Caki2 (cell line): ENCODE measurements at regions not wholly inside any gene's neighbourhood (a gene's known extent, or its start where the extent isn't known, plus 50 kb on each side); places are given as distances from the start of the nearest gene placed in this dataset.
A peak's percentile ranks its signal among the peaks of the same experiment; 100 is the strongest.
"Not testable (repeated sequence)": the region's sequence is repeated elsewhere in the genome, so short reads cannot be mapped to it uniquely, and the experiment has no call there.

Experiments used
- DNase-seq: peaks from one replicate; pipeline ENCODE4 v3.0.0-alpha.2; 2015; ENCODE audit warnings: low read depth
- in situ Hi-C: cut with HindIII; loops from 2 replicates; pipeline ENCODE4 v1.10.0; 2016; ENCODE audit warnings: low sequenced_read_pairs, low pct_unique_long_range_greater_than_20kb, mixed read lengths

DNA sequence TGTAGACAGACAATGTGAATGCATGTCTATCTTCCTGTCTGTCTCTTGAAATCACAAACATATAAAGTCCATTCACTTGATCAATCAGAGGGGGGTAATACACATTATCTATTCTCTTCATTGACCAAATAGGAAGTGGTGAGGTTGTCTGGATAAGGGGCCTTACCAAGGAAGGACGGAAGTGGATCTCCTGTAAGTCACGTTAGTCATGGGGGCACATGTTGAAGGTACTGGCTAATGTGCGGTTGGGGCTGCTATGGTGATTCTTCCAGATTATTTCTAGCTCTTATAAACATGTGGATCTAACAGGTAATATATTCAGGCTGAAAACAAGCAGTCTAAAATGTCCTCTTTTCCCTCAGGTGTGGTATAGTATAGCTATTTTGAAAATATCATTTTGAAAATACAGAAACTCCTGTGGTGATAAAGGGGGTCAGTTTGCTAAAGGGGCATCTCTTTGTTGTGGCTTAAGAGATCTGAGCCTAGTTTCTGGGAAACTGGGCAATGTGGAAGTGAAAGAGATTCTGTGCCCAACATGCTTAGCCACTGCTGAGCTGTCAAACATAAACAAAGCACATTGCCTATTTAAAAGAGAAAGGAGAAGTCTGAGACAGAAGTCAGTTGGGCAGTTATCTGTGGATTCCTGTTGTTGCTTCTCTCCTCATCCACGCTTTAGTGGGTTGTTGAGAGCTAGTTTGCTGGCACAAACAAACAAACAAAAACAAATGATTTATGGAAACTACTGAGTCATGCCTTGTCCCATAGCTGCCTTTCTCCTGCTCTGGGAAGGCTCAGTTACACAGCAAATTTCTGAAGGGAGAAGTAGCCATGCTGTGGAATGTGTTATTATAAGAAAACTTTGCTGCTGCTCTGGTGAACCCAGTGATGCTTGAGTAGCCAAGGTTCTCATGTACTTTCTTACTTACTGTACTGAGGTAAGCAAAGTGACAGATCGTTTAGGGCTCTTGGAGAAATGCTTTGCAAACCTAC lies 166.9 kb downstream of the HLX start:
- in situ Hi-C loops = no loop called here
- peak; percentile 85 for DNase-seq

DNA sequence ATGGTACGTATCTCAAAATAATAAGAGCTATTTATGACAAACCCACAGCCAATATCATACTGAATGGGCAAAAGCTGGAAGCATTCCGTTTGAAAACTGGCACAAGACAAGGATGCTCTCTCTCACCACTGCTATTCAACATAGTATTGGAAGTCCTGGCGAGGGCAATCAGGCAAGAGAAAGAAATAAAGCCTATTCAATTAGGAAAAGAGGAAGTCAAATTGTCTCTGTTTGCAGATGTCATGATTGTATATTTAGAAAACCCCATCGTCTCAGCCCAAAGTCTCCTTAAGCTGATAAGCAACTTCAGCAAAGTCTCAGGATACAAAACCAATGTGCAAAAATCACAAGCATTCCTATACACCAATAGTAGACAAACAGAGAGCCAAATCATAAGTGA lies 172.1 kb downstream of the HLX start:
- DNase-seq, in situ Hi-C loops: not testable (repeated sequence)

DNA sequence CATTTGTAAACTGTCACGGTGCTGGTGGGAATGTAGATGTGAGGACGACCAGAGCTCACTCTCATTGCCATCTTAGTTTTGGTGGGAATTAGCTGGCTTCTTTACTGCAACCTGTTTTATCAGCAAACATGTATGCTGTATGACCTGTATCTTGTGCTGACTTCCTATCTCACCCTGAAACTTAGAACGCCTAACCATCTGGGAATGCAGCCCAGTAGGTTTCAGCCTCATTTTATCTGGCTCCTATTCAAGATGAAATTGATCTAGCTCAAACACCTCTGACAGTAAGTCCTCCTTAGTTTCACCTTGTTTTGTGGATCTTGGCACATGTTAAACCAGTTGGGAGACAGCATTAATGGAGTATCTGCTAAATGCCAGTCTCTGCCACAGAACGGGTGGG lies 174.6 kb downstream of the HLX start:
- in situ Hi-C loops = no loop called here
- DNase-seq = no peak

DNA sequence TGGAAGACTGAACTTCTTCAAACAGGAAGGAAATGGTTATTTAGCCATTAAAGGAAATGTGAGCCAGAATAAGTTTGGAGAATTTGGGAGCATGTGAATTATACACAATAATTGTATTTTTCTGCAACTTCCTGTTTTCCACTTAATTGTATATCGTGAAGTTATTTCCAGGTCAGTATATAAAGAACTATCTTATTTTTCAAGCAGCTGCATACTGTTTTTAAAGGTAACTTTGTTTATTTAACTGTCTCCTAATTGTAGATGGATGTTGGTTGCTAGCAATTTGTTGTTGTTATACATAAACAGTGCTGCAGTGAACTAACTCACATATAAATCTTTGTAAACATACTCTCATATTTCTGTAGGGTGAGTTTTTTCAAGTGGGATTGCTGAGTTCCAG lies 180.3 kb downstream of the HLX start:
- DNase-seq = no peak
- in situ Hi-C loops = no loop called here

DNA sequence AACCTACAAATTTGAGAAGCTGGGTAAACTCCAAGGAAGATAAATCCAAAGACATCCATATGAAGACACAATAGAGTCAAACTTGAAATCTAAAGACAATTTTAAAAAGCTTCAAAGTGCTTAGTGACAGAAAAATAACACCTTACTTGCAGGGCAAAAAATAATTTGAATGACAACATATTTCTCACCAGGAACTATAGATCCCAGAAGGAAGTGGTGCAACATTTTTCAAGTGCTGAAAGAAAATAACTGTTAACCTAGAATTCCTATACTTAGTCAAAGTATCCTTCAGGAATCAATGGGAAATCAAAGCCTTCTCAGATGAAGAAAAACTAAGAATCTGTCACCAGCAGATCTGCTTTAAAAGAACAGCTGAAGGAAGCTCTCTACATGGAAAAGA lies 184.4 kb downstream of the HLX start:
- in situ Hi-C loops = no loop called here
- DNase-seq = no peak

DNA sequence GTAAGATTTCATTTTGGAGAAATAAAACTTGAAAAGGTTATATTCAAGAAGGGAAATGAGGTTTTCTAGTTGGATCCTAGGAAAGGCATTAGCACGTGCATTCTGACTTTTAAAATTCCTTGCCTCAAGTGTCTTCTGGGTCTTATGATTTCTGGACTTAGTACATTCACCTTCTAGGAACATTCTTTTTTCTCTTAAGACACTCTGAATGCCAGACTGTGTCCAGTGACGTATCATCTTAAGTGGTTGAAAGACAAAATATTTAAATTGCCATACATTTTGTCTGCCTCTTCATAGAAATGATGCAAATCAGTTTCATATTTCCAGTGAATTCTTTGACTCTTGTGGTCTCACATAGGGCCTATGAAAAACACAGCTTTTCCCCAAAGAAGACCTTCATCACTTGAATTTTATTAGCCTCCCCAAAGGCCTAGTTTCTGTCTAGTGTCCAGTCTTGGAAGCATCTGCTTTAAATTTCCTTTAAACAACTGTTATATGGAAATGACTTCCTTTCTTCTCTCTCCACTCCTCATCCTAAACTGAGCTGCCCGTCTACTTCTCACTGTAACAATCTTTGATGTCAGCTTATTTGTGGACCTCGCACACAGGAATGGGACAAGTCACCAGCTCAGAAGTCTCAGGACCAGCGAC lies 187.2 kb downstream of the HLX start:
- no peak for DNase-seq
- in situ Hi-C loops = no loop called here

DNA sequence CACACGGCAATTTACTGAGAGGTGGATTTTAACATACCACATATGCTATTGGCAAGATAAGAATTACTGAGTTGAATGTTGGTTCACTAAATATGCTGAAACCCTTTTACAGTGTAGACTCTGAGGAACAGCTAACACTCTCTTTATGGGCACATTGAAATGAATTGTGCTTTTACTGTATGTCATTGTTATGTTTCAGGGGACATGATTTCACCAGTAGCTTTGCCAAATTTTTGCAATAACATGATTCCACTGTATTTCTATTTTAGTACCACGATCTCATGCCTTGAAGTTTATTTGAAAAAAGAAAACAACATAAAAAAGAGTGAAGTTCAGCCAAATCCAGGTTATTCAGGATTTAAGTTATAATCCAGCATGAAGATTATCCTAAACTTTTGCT lies 188.5 kb downstream of the HLX start:
- in situ Hi-C loops = no loop called here
- DNase-seq = no peak

DNA sequence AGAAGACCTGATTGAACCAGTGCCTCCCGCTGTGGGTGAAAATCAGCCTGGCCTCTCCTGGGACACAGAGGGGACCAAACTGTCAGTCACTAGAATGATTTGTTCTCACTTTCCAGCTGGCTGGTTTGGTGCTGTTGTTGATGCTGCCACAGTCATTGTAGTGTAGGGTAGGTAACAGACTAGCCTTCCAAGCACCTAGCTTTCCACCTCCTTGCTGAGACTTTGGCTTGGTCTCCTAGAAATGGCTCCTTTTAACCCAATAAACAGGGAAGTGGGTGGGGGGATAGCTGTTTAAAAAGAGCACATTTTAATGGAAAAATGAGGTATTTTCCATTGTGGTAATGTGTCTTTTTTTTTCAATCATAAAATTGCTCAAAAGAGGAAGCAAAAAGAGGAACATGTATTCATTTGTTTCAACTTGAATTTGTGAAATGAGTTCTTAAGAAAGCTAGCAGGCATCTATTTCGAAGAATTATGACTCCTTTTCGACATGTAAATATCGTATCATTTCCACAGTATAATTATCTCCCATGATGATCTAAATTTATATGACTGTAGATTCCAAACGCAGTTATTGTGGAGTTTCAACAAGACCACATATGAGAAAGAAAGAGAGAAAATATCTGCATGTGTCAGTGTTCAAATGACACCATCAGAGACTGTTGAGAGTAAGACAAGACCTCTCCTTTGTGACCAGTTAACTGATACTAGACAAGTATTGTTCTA lies 190.1 kb downstream of the HLX start:
- in situ Hi-C loops = no loop called here
- DNase-seq = no peak

DNA sequence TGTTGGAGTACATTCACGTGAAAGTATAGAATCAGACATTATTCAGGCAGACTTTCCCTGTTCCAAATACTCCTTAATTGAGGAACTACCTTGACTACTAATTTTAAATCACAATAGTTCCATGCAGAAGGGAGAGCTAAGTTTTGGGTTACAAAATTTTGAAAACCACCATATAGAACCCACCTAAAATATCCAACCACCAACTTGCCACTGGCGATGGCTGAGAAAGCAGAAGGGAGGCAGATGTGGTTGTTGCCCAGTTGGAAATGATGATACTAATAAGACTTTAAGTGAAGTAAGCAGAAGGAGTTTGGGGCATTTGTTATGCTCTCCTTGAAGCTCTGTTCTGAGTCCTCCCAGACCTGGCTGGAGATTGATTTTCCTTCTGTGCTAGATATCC lies 190.7 kb downstream of the HLX start:
- DNase-seq = no peak
- in situ Hi-C loops = no loop called here

DNA sequence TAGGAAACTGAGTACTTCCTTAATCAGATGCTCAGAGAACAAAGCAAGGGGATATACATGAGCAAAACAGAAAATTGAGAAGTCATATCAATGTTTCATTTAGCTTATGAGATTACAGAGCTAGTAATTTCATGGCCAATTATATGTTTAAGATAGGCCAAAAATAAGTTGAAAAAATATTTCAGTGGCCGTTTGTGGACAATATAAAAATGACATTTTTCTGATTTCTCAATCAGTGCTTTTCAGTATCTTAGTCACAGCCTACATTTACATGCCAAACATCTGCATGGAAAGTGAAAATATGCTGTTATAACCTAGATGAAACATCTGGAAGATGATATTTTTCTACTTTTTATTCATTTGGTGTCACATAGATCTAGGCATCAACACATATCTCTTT lies 192.5 kb downstream of the HLX start:
- in situ Hi-C loops = no loop called here
- DNase-seq = no peak

DNA sequence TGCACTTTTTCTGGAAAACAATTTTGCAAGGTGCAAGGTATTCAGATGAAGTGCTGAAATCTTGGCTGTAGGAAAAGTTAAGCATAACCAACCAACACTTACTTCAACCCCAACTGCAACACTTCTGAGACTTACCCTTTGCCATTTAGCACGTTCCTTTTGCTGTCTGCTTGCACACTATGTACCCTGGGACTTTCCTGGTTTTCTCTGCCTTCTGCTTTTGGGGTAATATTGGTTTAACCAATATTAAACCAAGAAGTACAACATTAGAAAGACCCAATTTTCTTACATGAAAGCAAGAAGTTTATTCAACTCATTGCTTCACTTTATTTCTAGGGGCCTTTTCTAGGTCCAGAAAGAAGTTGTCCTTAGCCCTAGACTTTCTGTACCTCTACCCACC lies 193.0 kb downstream of the HLX start:
- in situ Hi-C loops = no loop called here

DNA sequence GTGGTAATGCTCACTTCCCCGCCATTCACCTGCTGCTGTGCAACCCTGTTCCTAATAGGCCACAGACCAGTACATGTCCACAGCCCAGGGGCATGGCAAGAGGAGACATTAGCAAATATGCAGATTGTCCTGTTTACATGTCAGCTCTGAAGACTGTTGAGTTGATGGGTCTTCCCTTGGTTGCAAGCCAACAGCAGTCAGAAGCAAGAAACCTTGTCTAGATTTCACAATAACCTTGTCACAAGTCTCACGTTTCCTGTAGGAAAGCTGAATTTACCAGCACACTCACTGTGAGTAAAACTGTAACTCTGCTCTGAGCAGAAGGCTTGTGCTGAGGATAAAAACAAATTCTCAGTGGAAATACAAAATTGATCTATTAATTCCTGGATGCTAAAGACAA lies 195.1 kb downstream of the HLX start:
- no peak for DNase-seq
- in situ Hi-C loops = no loop called here

More for the DNA sequence above, 193.0 kb downstream of the HLX start:
- DNase-seq = no peak

DNA sequence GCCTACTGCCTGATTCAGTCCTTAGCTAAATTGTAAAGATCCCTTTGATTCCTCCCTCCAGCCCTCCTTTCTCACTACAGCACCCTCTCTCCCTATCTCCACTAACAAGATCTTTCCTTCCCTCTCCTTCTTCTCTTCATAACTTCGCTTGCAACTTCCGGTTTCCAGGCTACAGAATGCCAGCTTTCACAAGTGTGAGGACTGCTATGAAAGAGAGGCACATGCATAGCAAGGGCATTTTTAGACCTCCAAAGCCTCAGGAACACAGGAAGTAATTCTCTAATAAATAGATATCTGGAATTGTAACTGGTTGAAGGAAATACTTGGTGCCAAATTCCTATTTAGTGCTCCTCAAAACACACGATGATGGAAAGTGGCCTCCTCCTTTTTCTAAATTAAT lies 196.7 kb downstream of the HLX start:
- DNase-seq = no peak

DNA sequence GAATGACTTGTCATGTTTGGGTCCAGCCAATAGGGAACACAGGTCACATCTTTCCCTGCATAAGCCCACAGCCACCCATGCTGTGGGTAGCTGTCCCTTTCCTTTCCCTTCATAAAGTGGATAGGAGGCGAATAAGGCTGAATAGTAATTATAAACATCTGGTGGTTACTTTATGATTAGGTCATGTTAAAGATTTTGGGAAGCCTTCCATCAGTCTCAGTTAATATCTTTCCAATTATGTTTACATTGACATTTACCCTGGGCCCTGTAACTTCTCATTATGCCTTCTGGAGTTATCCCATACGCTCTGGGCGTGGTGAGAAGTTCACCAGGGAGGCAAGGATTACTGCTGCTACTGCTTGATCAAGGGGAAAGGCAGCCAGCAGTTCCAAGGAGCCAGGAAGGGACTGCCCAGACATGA lies 197.2 kb downstream of the HLX start:
- no peak for DNase-seq
- in situ Hi-C loops = no loop called here

More for the DNA sequence above, 196.7 kb downstream of the HLX start:
- in situ Hi-C loops = no loop called here

DNA sequence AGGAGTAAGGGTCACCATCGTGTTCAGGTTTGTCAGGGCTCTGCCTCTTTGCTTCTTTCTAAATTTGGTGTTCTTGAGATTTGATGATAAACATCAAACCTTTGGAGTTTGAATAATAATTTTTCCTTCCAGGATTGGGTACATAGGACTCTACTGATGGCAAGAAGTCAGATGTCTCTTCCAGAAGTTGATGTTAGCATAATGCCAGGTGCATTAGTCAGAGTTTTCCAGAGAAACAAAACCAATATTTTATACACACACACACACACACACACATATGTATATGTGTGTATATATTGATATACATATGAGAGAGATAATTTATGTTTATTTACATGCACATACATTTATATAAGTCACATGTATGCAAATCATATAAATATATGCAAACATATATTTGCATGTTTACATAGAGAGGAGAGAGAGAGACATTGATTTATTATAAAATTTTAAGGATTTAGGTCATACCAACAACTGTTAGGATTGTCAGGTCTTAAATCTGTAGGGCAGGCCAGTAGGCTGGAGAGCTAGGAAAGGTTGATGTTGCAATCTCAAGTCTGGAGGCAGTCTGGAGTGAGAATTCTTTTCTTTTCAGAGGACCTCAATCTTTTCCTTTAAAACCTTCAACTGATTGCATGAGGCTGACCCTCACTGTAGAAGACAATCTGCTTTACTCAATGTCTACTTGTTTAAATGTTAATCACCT lies 199.2 kb downstream of the HLX start:
- in situ Hi-C loops = no loop called here
- DNase-seq = no peak

DNA sequence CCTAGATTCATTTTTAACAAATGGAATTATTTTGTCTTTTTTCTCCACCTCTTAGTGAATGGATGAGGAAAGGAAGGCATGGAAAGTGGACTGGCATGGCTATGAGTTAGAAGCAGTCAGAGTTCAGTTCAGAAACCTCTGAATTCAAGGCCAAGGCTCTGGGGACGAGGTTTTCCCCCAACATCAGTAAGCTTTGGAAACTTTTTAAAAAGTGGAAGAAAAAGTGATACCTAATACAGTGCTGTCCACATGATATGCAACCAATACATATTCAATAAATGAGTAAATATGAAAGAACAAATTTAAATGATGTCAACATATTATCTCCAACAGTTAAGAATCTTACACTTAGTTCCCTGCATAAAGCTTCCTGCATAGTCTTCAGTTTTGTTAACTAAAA lies 204.7 kb downstream of the HLX start:
- in situ Hi-C loops = no loop called here
- DNase-seq = no peak

DNA sequence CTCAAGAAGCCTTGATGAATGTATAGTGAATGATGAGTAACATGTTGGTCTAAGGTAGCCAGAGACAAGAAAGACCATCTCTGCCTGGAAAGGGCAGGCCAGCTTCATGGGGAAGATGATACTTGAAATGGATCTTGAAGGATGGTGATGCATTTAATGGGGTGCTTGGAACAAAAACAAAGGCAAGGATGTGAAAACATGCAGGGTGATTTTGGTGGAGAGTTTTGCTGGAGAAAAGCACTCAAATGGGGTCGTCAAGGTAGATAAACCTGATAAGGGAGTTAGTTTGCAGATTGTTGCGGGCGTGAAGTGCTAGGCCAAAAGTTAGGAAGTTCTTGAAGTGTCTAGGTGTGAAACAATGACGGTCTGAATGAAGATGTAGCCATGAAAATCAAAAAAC lies 205.4 kb downstream of the HLX start:
- in situ Hi-C loops = no loop called here
- no peak for DNase-seq

DNA sequence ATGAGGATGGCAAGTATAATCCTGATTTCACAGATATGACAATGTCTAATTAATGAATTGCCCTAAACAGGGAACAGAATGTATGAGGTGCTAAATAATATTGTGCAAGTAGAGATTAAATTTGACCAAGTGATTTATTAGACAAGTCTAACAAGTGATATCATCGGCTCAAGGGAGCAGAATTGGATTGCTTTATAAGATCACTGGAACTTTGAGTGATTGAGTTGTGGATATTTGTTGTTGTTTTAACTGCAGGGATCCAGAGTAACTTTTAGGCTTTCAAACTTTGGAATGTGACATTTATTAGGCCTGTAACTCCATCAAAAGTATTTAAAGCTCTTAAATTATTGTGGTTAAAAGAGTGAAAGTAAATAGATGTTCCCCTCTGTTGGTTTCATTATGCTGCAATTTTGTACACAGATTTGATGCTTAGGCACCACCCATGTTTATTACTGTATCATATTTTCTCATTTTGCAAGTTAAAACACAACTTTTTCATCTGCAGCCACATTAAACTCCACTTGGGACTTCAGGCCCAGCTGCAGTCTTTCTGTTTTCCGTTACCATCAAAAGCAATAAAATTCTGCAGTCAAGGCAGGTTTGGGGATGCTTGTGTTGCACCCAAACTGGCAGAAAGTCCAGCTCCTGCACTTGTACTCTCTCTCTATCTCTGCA lies 206.6 kb downstream of the HLX start:
- in situ Hi-C loops = no loop called here
- no peak for DNase-seq
